SK-N-MC (cell line): ENCODE measurements at regions not wholly inside any gene's neighbourhood (a gene's known extent, or its start where the extent isn't known, plus 50 kb on each side); places are given as distances from the start of the nearest gene placed in this dataset.

Source experiments
- EZH2 ChIP-seq: fragments of 200-600 bp; sonication (generic); IDR thresholded peaks from one replicate; pipeline ENCODE4 v1.6.1; 2017; ENCODE audit warnings: antibody characterized with exemption
- POLR2AphosphoS5 ChIP-seq: IDR thresholded peaks from 2 replicates; pipeline ENCODE4 v1.6.1; 2012; ENCODE audit warnings: mild to moderate bottlenecking, low read depth, low read length, borderline replicate concordance

GRCh38 chr4:153137159-153137558 is 67.1 kb upstream of the TRIM2 start:
- TF ChIP-seq EZH2 (no peak), POLR2AphosphoS5 (no peak)
